ENCODE measurements at regions not wholly inside any gene's neighbourhood (a gene's known extent, or its start where the extent isn't known, plus 50 kb on each side); places are given as distances from the start of the nearest gene placed in this dataset.

- TF ChIP-seq CTCF (IDR thresholded peaks at IDR 0.05; ENCODE audit: insufficient read depth, low read length, poor library complexity, severe bottlenecking), result no peak
- H3K36me3 ChIP-seq (ENCODE audit: control insufficient read depth, insufficient read depth, low read length), result no peaks in the 10 kb centered on the region
- H3K27me3 ChIP-seq (replicated peaks; ENCODE audit: control insufficient read depth, insufficient read depth, low read length), result peaks cover 2% of the 10 kb centered on the region
- no peak for DNase-seq (ENCODE audit: extremely low read depth, insufficient read length)
- no peak overlapping the region for H3K4me3 ChIP-seq (replicated peaks; ENCODE audit: low read depth, low read length)
Observed at GRCh38 chr16:86344586-86344871, 165.8 kb upstream of the FOXF1 start.

DNA sequence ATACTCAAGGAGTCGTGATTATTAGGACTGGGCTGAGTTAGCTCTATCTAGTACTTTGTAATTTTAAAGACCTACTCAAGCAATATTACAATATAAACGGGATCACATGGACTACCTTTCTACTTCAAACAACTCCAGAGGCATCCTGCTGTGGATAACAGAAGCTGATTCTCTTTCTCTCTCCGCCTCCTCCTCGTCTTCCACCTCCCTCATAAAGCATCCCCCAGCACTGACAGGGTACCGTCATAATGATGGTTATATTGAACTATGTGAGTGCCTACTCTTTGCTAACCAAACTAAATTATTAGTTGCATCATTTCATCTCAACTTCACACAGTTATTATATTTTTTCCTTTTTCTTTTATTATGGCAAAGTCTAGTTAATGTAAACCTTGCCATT, 165.4 kb upstream of the FOXF1 start:
- H3K36me3 ChIP-seq (ENCODE audit: control insufficient read depth, insufficient read depth, low read length), result no peaks in the 10 kb centered on the region
- no peak overlapping the region for H3K4me3 ChIP-seq (replicated peaks; ENCODE audit: low read depth, low read length)
- peaks cover 2% of the 10 kb centered on the region for H3K27me3 ChIP-seq (replicated peaks; ENCODE audit: control insufficient read depth, insufficient read depth, low read length)
- DNase-seq (ENCODE audit: extremely low read depth, insufficient read length), result no peak
- TF ChIP-seq CTCF (IDR thresholded peaks at IDR 0.05; ENCODE audit: insufficient read depth, low read length, poor library complexity, severe bottlenecking), result no peak

DNA sequence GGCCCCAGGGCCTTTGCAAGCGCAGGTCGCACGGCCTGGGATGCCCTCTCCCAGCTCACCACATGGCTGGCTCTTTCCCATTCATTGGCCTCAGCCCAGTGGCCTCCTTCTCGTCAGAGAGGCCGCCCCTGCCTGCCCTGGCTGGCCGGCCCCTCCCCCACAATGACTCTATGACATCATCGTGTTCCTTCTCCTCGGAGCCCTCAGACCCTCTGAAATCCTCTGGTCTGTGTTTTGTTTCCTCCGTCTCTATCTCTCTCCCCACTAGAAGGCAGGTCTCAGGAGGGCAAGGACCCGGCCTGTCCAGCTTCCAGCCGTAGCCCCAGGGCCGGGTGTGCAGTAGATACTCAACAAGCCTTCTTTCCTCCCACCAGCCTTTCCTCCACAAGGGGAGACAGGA, 164.8 kb upstream of the FOXF1 start:
- Histone ChIP-seq H3K4me3 (replicated peaks; ENCODE audit: low read depth, low read length) (no peak overlapping the region), H3K36me3 (ENCODE audit: control insufficient read depth, insufficient read depth, low read length) (no peaks in the 10 kb centered on the region), H3K27me3 (replicated peaks; ENCODE audit: control insufficient read depth, insufficient read depth, low read length) (peaks cover 2% of the 10 kb centered on the region)
- no peak for TF ChIP-seq CTCF (IDR thresholded peaks at IDR 0.05; ENCODE audit: insufficient read depth, low read length, poor library complexity, severe bottlenecking)
- no peak for DNase-seq (ENCODE audit: extremely low read depth, insufficient read length)

GRCh38 chr16:86346034-86346433, 164.3 kb upstream of the FOXF1 start:
- no peak for DNase-seq (ENCODE audit: extremely low read depth, insufficient read length)
- TF ChIP-seq CTCF (IDR thresholded peaks at IDR 0.05; ENCODE audit: insufficient read depth, low read length, poor library complexity, severe bottlenecking), result no peak
- H3K4me3 ChIP-seq (replicated peaks; ENCODE audit: low read depth, low read length), result no peak overlapping the region
- H3K27me3 ChIP-seq (replicated peaks; ENCODE audit: control insufficient read depth, insufficient read depth, low read length), result peaks cover 2% of the 10 kb centered on the region
- no peaks in the 10 kb centered on the region for H3K36me3 ChIP-seq (ENCODE audit: control insufficient read depth, insufficient read depth, low read length)

DNA sequence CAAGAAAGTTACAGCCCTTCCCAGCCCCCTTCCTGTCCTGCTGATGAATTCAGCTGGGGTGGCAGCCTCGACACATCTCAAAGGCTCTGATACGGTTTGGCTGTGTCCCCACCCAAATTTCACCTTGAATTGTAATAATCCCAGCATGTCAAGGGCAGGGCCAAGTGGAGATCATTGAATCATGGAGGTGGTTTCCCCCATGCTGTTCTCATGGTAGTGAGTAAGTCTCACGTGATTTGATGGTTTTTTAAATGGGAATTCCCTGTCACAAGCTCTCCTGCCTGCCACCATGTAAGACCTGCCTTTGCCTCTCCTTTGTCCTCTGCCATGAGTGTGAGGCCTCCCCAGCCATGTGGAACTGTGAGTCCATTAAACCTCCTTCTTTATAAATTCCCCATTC, 163.2 kb upstream of the FOXF1 start:
- DNase-seq (ENCODE audit: extremely low read depth, insufficient read length), result no peak
- TF ChIP-seq CTCF (IDR thresholded peaks at IDR 0.05; ENCODE audit: insufficient read depth, low read length, poor library complexity, severe bottlenecking), result no peak
- no peaks in the 10 kb centered on the region for H3K36me3 ChIP-seq (ENCODE audit: control insufficient read depth, insufficient read depth, low read length)

DNA sequence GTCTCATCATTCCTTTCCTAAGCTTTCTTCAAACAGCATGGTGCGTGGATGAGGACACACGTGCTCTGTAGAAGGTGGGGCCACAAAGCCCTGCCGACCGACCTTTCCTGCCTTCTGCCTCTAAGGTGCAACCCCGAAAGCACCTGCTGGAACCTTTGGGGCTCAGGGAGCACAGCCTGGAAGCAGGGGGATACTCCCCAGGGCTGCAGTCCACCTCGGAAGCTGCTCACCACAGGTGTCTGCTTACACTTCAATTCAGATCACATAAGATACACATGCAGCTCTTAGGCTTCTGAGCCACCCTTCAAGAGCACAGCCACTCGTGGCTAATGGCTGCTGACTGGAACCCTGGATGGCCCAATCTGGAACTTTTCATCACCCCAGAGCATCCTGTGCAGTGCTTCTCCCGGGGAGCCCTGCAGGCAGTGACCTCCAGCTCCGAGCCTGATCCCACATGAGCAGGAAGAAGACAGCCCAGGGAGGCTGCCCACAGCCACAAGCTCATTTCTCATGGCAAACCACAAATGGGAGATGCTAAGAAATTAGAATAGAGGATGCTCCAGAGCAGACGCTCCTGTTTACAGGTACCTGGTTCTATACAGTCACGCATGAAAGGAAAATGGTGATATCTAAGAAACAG, 162.3 kb upstream of the FOXF1 start:
- TF ChIP-seq CTCF (IDR thresholded peaks at IDR 0.05; ENCODE audit: insufficient read depth, low read length, poor library complexity, severe bottlenecking), result no peak
- H3K36me3 ChIP-seq (ENCODE audit: control insufficient read depth, insufficient read depth, low read length), result no peaks in the 10 kb centered on the region
- DNase-seq (ENCODE audit: extremely low read depth, insufficient read length), result no peak
- no peak overlapping the region for H3K4me3 ChIP-seq (replicated peaks; ENCODE audit: low read depth, low read length)
- H3K27me3 ChIP-seq (replicated peaks; ENCODE audit: control insufficient read depth, insufficient read depth, low read length), result peaks cover 2% of the 10 kb centered on the region

More for the DNA sequence above, 163.2 kb upstream of the FOXF1 start:
- Histone ChIP-seq H3K27me3 (replicated peaks; ENCODE audit: control insufficient read depth, insufficient read depth, low read length) (peaks cover 2% of the 10 kb centered on the region), H3K4me3 (replicated peaks; ENCODE audit: low read depth, low read length) (no peak overlapping the region)

Measured in GM06990 (cell line).